Stimulated activated naive CD4-positive, alpha-beta T cell (primary cell): ENCODE measurements at regions not wholly inside any gene's neighbourhood (a gene's known extent, or its start where the extent isn't known, plus 50 kb on each side); places are given as distances from the start of the nearest gene placed in this dataset.

Experiments used
- DNase-seq, 6 experiments: peaks; one replicate each; lab custom pipeline; 2025; lab: John Stamatoyannopoulos, UW

- DNase-seq, result no peak
Measured at GRCh38 chr17:63382136-63382535, 64.0 kb downstream of the CYB561 start.
